ENCODE measurements at regions not wholly inside any gene's neighbourhood (a gene's known extent, or its start where the extent isn't known, plus 50 kb on each side); places are given as distances from the start of the nearest gene placed in this dataset.

DNA sequence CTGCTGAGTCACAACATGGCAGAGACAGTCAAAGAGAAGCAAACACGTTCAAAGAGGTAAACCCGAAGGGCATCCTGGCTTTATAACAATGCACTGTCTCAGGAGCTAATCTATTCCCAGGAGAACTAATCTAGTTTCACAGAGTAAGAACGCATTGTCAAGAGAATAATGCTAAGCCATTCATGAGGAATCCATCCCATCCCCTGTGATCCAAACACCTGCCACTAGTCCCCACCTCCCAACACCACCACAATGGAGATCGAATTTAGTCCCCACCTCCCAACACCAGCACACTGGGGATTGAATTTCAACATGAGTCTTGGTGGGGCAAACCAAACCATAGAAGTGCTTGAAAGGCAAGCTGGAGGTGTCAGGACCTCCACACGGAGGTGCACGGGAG, 231.5 kb upstream of the ID4 start:
- TF ChIP-seq, protein P1, sequence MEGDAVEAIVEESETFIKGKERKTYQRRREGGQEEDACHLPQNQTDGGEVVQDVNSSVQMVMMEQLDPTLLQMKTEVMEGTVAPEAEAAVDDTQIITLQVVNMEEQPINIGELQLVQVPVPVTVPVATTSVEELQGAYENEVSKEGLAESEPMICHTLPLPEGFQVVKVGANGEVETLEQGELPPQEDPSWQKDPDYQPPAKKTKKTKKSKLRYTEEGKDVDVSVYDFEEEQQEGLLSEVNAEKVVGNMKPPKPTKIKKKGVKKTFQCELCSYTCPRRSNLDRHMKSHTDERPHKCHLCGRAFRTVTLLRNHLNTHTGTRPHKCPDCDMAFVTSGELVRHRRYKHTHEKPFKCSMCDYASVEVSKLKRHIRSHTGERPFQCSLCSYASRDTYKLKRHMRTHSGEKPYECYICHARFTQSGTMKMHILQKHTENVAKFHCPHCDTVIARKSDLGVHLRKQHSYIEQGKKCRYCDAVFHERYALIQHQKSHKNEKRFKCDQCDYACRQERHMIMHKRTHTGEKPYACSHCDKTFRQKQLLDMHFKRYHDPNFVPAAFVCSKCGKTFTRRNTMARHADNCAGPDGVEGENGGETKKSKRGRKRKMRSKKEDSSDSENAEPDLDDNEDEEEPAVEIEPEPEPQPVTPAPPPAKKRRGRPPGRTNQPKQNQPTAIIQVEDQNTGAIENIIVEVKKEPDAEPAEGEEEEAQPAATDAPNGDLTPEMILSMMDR (IDR thresholded peaks at IDR 0.05 in 2 of 3, conservative IDR thresholded peaks at IDR 0.05 in 1 of 3; ENCODE audit: control insufficient read depth in 2 of 3, extremely low read depth in 1 of 3, insufficient read depth in 1 of 3, low read depth in 3 of 3, low read length in 3 of 3) = no peak
- no peak for TF ChIP-seq YY1 (IDR thresholded peaks at IDR 0.05; ENCODE audit: low read depth, low read length)
- TF ChIP-seq, protein P2, sequence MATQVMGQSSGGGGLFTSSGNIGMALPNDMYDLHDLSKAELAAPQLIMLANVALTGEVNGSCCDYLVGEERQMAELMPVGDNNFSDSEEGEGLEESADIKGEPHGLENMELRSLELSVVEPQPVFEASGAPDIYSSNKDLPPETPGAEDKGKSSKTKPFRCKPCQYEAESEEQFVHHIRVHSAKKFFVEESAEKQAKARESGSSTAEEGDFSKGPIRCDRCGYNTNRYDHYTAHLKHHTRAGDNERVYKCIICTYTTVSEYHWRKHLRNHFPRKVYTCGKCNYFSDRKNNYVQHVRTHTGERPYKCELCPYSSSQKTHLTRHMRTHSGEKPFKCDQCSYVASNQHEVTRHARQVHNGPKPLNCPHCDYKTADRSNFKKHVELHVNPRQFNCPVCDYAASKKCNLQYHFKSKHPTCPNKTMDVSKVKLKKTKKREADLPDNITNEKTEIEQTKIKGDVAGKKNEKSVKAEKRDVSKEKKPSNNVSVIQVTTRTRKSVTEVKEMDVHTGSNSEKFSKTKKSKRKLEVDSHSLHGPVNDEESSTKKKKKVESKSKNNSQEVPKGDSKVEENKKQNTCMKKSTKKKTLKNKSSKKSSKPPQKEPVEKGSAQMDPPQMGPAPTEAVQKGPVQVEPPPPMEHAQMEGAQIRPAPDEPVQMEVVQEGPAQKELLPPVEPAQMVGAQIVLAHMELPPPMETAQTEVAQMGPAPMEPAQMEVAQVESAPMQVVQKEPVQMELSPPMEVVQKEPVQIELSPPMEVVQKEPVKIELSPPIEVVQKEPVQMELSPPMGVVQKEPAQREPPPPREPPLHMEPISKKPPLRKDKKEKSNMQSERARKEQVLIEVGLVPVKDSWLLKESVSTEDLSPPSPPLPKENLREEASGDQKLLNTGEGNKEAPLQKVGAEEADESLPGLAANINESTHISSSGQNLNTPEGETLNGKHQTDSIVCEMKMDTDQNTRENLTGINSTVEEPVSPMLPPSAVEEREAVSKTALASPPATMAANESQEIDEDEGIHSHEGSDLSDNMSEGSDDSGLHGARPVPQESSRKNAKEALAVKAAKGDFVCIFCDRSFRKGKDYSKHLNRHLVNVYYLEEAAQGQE (IDR thresholded peaks at IDR 0.05; ENCODE audit: low read depth, low read length) = no peak
- no peak for TF ChIP-seq BHLHE40 (IDR thresholded peaks at IDR 0.05; ENCODE audit: borderline replicate concordance in 1 of 2, low read depth in 2 of 2, low read length in 1 of 2)
- TF ChIP-seq GATAD2B (conservative IDR thresholded peaks at IDR 0.05; ENCODE audit: low read depth) = no peak
- TF ChIP-seq CEBPB (IDR thresholded peaks at IDR 0.05; ENCODE audit: borderline replicate concordance in 1 of 2, low read depth in 2 of 2, low read length in 2 of 2) = no peak
- TF ChIP-seq TARDBP (IDR thresholded peaks at IDR 0.05; ENCODE audit: borderline replicate concordance) = no peak
- TF ChIP-seq, protein P3, sequence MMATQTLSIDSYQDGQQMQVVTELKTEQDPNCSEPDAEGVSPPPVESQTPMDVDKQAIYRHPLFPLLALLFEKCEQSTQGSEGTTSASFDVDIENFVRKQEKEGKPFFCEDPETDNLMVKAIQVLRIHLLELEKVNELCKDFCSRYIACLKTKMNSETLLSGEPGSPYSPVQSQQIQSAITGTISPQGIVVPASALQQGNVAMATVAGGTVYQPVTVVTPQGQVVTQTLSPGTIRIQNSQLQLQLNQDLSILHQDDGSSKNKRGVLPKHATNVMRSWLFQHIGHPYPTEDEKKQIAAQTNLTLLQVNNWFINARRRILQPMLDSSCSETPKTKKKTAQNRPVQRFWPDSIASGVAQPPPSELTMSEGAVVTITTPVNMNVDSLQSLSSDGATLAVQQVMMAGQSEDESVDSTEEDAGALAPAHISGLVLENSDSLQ (IDR thresholded peaks at IDR 0.05) = no peak
- TF ChIP-seq, protein P4, sequence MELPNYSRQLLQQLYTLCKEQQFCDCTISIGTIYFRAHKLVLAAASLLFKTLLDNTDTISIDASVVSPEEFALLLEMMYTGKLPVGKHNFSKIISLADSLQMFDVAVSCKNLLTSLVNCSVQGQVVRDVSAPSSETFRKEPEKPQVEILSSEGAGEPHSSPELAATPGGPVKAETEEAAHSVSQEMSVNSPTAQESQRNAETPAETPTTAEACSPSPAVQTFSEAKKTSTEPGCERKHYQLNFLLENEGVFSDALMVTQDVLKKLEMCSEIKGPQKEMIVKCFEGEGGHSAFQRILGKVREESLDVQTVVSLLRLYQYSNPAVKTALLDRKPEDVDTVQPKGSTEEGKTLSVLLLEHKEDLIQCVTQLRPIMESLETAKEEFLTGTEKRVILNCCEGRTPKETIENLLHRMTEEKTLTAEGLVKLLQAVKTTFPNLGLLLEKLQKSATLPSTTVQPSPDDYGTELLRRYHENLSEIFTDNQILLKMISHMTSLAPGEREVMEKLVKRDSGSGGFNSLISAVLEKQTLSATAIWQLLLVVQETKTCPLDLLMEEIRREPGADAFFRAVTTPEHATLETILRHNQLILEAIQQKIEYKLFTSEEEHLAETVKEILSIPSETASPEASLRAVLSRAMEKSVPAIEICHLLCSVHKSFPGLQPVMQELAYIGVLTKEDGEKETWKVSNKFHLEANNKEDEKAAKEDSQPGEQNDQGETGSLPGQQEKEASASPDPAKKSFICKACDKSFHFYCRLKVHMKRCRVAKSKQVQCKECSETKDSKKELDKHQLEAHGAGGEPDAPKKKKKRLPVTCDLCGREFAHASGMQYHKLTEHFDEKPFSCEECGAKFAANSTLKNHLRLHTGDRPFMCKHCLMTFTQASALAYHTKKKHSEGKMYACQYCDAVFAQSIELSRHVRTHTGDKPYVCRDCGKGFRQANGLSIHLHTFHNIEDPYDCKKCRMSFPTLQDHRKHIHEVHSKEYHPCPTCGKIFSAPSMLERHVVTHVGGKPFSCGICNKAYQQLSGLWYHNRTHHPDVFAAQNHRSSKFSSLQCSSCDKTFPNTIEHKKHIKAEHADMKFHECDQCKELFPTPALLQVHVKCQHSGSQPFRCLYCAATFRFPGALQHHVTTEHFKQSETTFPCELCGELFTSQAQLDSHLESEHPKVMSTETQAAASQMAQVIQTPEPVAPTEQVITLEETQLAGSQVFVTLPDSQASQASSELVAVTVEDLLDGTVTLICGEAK (IDR thresholded peaks at IDR 0.05; ENCODE audit: borderline replicate concordance) = no peak
- TF ChIP-seq RELA (IDR thresholded peaks at IDR 0.05; ENCODE audit: borderline replicate concordance, partially characterized antibody) = no peak

All from GM12878 (cell line).